Inferior parietal cortex (tissue), 1 donor: ENCODE measurements at regions not wholly inside any gene's neighbourhood (a gene's known extent, or its start where the extent isn't known, plus 50 kb on each side); places are given as distances from the start of the nearest gene placed in this dataset.
"Not testable (repeated sequence)": the region's sequence is repeated elsewhere in the genome, so short reads cannot be mapped to it uniquely, and the experiment has no call there.

Source experiments
- DNase-seq: peaks from one replicate; pipeline ENCODE4 v3.0.0-alpha.2; 2016; ENCODE audit errors: extremely low spot score

- DNase-seq: no peak
Measured at GRCh38 chr10:8338177-8338766, 283.8 kb downstream of the GATA3 start.

- no peak for DNase-seq
Measured at GRCh38 chr10:8344756-8345155, 290.3 kb downstream of the GATA3 start.

- DNase-seq: no peak
Measured at GRCh38 chr10:8346861-8347260, 292.4 kb downstream of the GATA3 start.

GRCh38 chr10:8347614-8348013, 293.1 kb downstream of the GATA3 start:
- DNase-seq: not testable (repeated sequence)

GRCh38 chr10:8349610-8350249, 295.2 kb downstream of the GATA3 start:
- DNase-seq: no peak

GRCh38 chr10:8350250-8350967, 295.9 kb downstream of the GATA3 start:
- no peak for DNase-seq

- no peak for DNase-seq
Measured at GRCh38 chr10:8352171-8353075, 297.9 kb downstream of the GATA3 start.

- no peak for DNase-seq
Measured at GRCh38 chr10:8356283-8356682, 301.8 kb downstream of the GATA3 start.

- no peak for DNase-seq
Measured at GRCh38 chr10:8359467-8359866, 305.0 kb downstream of the GATA3 start.

- no peak for DNase-seq
Measured at GRCh38 chr10:8360365-8360764, 305.9 kb downstream of the GATA3 start.

- DNase-seq: no peak
Measured at GRCh38 chr10:8360814-8361509, 306.5 kb downstream of the GATA3 start.

- DNase-seq: no peak
Measured at GRCh38 chr10:8361510-8361844, 307.0 kb downstream of the GATA3 start.

GRCh38 chr10:8365935-8366911, 311.7 kb downstream of the GATA3 start:
- no peak for DNase-seq

- not testable (repeated sequence) for DNase-seq
Measured at GRCh38 chr10:8367672-8368411, 313.4 kb downstream of the GATA3 start.

GRCh38 chr10:8369666-8370065, 315.2 kb downstream of the GATA3 start:
- DNase-seq: no peak

- DNase-seq: no peak
Measured at GRCh38 chr10:8374334-8374733, 319.8 kb downstream of the GATA3 start.

GRCh38 chr10:8375137-8375536, 320.6 kb downstream of the GATA3 start:
- DNase-seq: no peak

GRCh38 chr10:8378198-8378983, 323.9 kb downstream of the GATA3 start:
- DNase-seq: no peak
